ENCODE measurements at regions not wholly inside any gene's neighbourhood (a gene's known extent, or its start where the extent isn't known, plus 50 kb on each side); places are given as distances from the start of the nearest gene placed in this dataset.
"Not testable (repeated sequence)": the region's sequence is repeated elsewhere in the genome, so short reads cannot be mapped to it uniquely, and the experiment has no call there.

GRCh38 chr10:126722726-126723125, 52.2 kb upstream of the C10orf90 start:
- intact Hi-C loops (cut with micrococcal nuclease): no loop called here
- DNase-seq (no peak), ATAC-seq (no peak)

- intact Hi-C loops (cut with micrococcal nuclease): no loop called here
- DNase-seq (no peak), ATAC-seq (no peak)
These were observed 52.7 kb upstream of the C10orf90 start for GRCh38 chr10:126723226-126723625.

- ATAC-seq (no peak), DNase-seq (no peak)
- intact Hi-C loops (cut with micrococcal nuclease): no loop called here
These were observed 58.9 kb upstream of the C10orf90 start for GRCh38 chr10:126729314-126729870.

GRCh38 chr10:126730856-126731609, 60.5 kb upstream of the C10orf90 start:
- DNase-seq (no peak), ATAC-seq (peak; percentile 80)
- intact Hi-C loops (cut with micrococcal nuclease): no loop called here

GRCh38 chr10:126731610-126731990, 61.1 kb upstream of the C10orf90 start:
- DNase-seq (no peak), ATAC-seq (peak; percentile 78)
- intact Hi-C loops (cut with micrococcal nuclease): no loop called here

GRCh38 chr10:126732308-126732707, 61.8 kb upstream of the C10orf90 start:
- DNase-seq: no peak
- intact Hi-C loops (cut with micrococcal nuclease): no loop called here
- no peak for ATAC-seq

- ATAC-seq (no peak), DNase-seq (no peak)
- intact Hi-C loops (cut with micrococcal nuclease): no loop called here
These were observed 62.4 kb upstream of the C10orf90 start for GRCh38 chr10:126732868-126733267.

- ATAC-seq (peak; percentile 52), DNase-seq (no peak)
- intact Hi-C loops (cut with micrococcal nuclease): no loop called here
These were observed 63.5 kb upstream of the C10orf90 start for GRCh38 chr10:126734015-126734414.

GRCh38 chr10:126734967-126735366, 64.5 kb upstream of the C10orf90 start:
- intact Hi-C loops (cut with micrococcal nuclease): no loop called here
- ATAC-seq (no peak), DNase-seq (no peak)

- intact Hi-C loops (cut with micrococcal nuclease): no loop called here
- no peak for ATAC-seq
These were observed 65.6 kb upstream of the C10orf90 start for GRCh38 chr10:126736142-126736541.

GRCh38 chr10:126736727-126737126, 66.2 kb upstream of the C10orf90 start:
- DNase-seq: no peak
- intact Hi-C loops (cut with micrococcal nuclease): no loop called here
- peak; percentile 45 for ATAC-seq

More at GRCh38 chr10:126736142-126736541, 65.6 kb upstream of the C10orf90 start:
- DNase-seq: no peak

GRCh38 chr10:126738001-126738400, 67.5 kb upstream of the C10orf90 start:
- DNase-seq (no peak), ATAC-seq (no peak)
- intact Hi-C loops (cut with micrococcal nuclease): no loop called here

GRCh38 chr10:126744571-126744970, 74.1 kb upstream of the C10orf90 start:
- intact Hi-C loops (cut with micrococcal nuclease): no loop called here
- no peak for ATAC-seq

GRCh38 chr10:126749015-126749655, 78.6 kb upstream of the C10orf90 start:
- DNase-seq (peak; percentile 78), ATAC-seq (peak; percentile 73)
- intact Hi-C loops (cut with micrococcal nuclease): loop anchor here (5.0 kb wide), 1 partner anchor 767 kb away; no protein-coding TSS in a partner anchor

More at GRCh38 chr10:126744571-126744970, 74.1 kb upstream of the C10orf90 start:
- no peak for DNase-seq

GRCh38 chr10:126754966-126755365, 84.5 kb upstream of the C10orf90 start:
- intact Hi-C loops (cut with micrococcal nuclease): no loop called here
- no peak for ATAC-seq
- DNase-seq: no peak

- intact Hi-C loops (cut with micrococcal nuclease): no loop called here
- no peak for ATAC-seq
- DNase-seq: no peak
These were observed 88.4 kb upstream of the C10orf90 start for GRCh38 chr10:126758867-126759266.

- DNase-seq: no peak
These were observed 89.0 kb upstream of the C10orf90 start for GRCh38 chr10:126759531-126759930.

GRCh38 chr10:126766646-126767045, 96.2 kb upstream of the C10orf90 start:
- intact Hi-C loops (cut with micrococcal nuclease); ATAC-seq; DNase-seq: not testable (repeated sequence)

More at GRCh38 chr10:126759531-126759930, 89.0 kb upstream of the C10orf90 start:
- no peak for ATAC-seq
- intact Hi-C loops (cut with micrococcal nuclease): no loop called here

GRCh38 chr10:126770809-126771208, 100.3 kb upstream of the C10orf90 start:
- intact Hi-C loops (cut with micrococcal nuclease): no loop called here
- ATAC-seq (no peak), DNase-seq (no peak)

GRCh38 chr10:126776168-126776567, 105.7 kb upstream of the C10orf90 start:
- no peak for ATAC-seq
- intact Hi-C loops (cut with micrococcal nuclease): no loop called here
- no peak for DNase-seq
